ENCODE measurements at regions not wholly inside any gene's neighbourhood (a gene's known extent, or its start where the extent isn't known, plus 50 kb on each side); places are given as distances from the start of the nearest gene placed in this dataset.

DNA sequence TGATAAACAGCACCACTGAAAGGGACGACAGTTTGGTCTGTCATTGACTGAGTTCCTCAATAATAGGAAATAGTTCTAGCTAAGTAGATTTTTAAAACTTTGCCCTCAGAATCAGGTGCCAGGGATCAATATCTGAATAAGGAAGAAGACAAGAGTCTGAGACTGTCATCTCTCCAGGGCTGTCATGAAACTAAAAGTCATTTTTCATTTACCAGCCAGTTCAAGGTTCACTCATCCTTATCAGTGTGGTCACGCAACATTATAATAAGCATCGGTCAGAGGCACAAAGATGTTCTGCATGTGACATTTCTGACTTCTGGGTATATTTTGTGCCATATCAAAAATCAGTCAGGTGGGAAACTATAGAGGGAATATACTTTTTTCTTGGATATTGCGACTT lies 52.5 kb upstream of the E2F3 start:
- no peak for TF ChIP-seq EZH2 (IDR thresholded peaks at IDR 0.05; ENCODE audit: low read depth)
- TF ChIP-seq, protein P1, sequence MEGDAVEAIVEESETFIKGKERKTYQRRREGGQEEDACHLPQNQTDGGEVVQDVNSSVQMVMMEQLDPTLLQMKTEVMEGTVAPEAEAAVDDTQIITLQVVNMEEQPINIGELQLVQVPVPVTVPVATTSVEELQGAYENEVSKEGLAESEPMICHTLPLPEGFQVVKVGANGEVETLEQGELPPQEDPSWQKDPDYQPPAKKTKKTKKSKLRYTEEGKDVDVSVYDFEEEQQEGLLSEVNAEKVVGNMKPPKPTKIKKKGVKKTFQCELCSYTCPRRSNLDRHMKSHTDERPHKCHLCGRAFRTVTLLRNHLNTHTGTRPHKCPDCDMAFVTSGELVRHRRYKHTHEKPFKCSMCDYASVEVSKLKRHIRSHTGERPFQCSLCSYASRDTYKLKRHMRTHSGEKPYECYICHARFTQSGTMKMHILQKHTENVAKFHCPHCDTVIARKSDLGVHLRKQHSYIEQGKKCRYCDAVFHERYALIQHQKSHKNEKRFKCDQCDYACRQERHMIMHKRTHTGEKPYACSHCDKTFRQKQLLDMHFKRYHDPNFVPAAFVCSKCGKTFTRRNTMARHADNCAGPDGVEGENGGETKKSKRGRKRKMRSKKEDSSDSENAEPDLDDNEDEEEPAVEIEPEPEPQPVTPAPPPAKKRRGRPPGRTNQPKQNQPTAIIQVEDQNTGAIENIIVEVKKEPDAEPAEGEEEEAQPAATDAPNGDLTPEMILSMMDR (conservative IDR thresholded peaks at IDR 0.05) = no peak
